DND-41 (cell line): ENCODE measurements at regions not wholly inside any gene's neighbourhood (a gene's known extent, or its start where the extent isn't known, plus 50 kb on each side); places are given as distances from the start of the nearest gene placed in this dataset.

Experiments used
- EZH2 ChIP-seq: IDR thresholded peaks from 3 replicates; pipeline ENCODE4 v1.6.1; 2012; ENCODE audit warnings: borderline replicate concordance, low read depth, mild to moderate bottlenecking, moderate library complexity, low read length, inconsistent platforms; ENCODE audit not compliant: severe bottlenecking
- TF ChIP-seq, protein P1 (sequence below): IDR thresholded peaks from 2 replicates; pipeline ENCODE4 v1.5.1; 2012; ENCODE audit warnings: borderline replicate concordance, low read length, moderate library complexity, mild to moderate bottlenecking; ENCODE audit not compliant: poor library complexity, severe bottlenecking; ENCODE audit errors: extremely low read depth

DNA sequence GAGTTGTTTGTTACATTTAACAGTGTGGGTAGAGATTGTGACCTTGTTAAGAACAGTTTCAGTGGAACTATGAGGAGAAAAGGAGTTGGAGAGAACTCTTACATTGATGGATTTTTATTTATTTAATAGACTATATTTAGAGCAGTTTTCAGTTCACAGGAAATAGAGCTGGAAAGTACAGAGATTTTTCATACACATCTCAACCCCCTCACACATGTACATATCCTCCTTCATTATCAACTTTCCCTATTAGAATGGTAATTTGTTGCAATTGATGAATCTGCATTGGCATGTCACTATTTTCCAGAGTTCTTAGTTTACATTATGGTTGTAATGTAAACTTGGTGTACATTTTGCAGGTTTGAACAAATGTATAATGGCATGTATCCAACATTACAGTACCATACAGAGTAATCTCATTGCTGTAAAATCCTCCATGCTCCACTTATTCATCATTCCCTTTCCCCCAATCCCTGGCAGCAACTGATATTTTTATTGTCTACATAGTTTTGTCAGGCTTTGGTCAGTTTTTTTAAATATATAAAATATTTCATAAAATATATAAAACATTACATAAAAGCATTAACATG lies 756.6 kb upstream of the DPPA4 start:
- TF ChIP-seq, protein P1, sequence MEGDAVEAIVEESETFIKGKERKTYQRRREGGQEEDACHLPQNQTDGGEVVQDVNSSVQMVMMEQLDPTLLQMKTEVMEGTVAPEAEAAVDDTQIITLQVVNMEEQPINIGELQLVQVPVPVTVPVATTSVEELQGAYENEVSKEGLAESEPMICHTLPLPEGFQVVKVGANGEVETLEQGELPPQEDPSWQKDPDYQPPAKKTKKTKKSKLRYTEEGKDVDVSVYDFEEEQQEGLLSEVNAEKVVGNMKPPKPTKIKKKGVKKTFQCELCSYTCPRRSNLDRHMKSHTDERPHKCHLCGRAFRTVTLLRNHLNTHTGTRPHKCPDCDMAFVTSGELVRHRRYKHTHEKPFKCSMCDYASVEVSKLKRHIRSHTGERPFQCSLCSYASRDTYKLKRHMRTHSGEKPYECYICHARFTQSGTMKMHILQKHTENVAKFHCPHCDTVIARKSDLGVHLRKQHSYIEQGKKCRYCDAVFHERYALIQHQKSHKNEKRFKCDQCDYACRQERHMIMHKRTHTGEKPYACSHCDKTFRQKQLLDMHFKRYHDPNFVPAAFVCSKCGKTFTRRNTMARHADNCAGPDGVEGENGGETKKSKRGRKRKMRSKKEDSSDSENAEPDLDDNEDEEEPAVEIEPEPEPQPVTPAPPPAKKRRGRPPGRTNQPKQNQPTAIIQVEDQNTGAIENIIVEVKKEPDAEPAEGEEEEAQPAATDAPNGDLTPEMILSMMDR: no peak
- TF ChIP-seq EZH2: no peak
